Stimulated activated CD4-positive, alpha-beta T cell treated with anti-CD3 and anti-CD28 coated beads, Interleukin-4, amount 100 ng/mL, for 48 hours (primary cell): ENCODE measurements at regions not wholly inside any gene's neighbourhood (a gene's known extent, or its start where the extent isn't known, plus 50 kb on each side); places are given as distances from the start of the nearest gene placed in this dataset.
"Not testable (repeated sequence)": the region's sequence is repeated elsewhere in the genome, so short reads cannot be mapped to it uniquely, and the experiment has no call there.

Source experiments
- DNase-seq, 2 donors: peaks; one replicate each; pipeline ENCODE4 v3.0.0-alpha.2; 2020; ENCODE audit warnings: low read depth in 2 of 2

DNA sequence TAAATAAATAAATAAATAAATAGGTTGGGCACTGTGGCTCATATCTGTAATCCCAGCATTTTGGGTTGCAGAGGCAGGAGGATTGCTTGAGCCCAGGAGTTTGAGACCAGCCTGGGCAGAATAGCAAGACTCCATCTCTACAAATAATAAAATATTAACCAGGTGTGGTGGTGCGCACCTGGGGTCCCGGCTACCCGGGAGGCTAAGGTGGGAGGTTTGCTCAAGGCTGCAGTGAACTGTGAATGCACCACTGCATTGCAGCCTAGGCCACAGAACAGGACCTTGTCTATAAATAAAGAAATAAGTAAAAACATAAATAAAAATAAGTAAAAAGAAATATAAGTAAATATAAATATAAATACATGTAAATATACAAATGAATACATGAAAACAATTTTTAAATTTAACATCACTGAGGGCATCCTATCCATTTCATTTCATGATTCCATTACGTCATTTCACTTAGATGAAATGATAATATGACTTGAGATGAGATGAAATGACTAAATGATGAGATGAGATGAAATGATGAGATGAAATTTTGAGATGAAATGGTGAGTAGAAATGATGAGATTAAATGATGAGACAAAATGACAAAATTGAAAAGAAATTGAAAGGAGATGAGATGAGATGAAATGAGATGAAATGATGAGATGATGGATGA is 233.4 kb downstream of the GOLGA6L6 start:
- not testable (repeated sequence) for DNase-seq

DNA sequence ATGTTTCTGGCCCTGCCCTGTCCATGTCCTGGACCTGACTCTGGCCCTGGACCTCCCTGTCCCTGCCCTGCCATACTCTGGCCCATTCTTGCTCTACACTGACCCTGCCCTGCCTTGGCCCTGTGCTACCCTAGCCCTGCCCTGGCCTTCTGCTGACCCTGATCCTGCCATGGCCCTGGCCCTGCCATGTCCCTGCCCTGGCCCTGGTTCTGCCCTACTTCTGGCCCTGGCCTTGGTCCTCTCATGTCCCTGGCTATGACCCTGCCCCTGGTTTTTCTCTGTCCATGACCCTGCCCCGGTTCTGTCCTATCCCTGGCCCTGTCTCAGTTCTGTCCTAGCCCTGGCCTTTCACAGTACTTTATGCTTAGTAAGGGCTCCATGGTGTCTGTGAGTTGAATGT is 234.5 kb downstream of the GOLGA6L6 start:
- DNase-seq: not testable (repeated sequence)

- not testable (repeated sequence) for DNase-seq
These were observed 235.0 kb downstream of the GOLGA6L6 start for GRCh38 chr15:20306497-20307106.

DNA sequence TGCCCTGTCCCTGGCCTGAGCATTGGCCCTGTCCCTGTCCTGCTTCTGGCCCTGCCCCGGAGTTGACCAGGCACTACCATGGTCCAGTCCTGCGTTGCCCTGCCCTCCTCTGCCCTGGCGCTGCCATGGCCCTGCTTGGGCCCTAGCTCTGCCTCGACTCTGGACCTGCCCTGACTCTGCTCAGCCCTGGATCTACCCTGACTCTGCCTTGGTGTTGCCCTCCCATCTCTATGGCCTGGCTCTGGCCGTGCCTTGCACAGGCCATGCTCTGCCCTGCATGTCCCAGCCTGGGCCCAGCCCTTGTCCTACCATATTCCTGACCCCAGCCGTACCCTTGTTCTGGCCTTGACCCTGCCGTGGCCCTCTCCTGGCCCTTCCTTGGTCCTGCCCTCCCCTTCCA is 235.7 kb downstream of the GOLGA6L6 start:
- not testable (repeated sequence) for DNase-seq

DNA sequence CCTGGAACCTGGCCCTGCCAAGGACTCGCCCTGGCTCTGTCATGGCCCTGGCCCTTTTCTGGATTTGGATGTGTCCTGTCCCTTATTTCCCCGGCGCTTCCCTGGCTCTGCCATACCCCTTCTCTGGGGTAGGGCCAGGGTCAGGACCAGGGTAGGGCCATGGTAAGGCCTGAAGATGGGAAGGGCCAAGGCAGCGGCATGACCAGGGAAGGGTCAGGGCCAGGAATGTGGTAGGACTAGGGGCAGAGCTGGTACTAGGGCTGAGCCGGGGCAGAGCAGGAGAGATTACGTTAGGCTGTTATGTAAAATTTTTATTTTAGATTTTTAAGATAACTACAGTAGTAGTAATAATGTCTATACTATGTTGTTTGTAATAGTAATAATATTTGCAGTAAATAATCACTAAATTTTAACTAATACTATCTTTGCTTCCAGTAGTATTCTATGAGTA is 236.6 kb downstream of the GOLGA6L6 start:
- DNase-seq: not testable (repeated sequence)

DNA sequence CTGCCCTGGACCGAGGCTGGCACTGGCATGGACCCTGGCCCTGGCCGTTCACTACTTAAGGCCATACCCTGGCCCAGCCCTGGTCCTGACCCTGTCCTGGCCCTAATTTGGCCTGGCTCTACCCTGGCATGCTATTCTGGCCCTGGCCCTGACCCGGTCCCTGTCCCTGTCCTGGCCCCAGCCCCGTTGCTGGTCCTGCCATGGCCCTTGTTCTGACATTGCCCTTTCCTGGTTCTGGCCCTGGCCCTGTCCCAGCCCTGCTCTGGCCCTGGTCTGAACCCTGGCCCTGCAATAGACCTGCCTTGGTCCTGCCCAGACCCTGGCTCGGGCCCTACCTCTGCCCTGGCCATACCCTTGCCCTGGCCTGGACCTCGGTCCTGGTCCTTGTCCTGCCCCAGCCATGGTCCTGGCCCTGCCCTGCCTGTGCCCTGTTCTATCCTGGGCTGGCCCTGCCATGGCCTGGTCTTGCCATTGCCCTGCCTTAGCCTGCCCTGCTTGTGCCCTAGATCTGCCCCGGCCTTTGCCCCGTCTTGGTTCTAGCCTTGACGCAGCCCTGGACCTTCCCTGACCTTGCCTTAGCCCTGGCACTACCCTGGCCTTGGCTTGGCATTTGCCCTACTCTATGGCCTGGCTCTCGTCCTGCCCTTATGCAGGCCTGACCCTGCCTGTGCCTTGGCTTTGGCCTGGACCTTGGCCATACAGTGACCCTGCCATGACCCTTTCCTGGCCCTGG is 237.2 kb downstream of the GOLGA6L6 start:
- DNase-seq: not testable (repeated sequence)

DNA sequence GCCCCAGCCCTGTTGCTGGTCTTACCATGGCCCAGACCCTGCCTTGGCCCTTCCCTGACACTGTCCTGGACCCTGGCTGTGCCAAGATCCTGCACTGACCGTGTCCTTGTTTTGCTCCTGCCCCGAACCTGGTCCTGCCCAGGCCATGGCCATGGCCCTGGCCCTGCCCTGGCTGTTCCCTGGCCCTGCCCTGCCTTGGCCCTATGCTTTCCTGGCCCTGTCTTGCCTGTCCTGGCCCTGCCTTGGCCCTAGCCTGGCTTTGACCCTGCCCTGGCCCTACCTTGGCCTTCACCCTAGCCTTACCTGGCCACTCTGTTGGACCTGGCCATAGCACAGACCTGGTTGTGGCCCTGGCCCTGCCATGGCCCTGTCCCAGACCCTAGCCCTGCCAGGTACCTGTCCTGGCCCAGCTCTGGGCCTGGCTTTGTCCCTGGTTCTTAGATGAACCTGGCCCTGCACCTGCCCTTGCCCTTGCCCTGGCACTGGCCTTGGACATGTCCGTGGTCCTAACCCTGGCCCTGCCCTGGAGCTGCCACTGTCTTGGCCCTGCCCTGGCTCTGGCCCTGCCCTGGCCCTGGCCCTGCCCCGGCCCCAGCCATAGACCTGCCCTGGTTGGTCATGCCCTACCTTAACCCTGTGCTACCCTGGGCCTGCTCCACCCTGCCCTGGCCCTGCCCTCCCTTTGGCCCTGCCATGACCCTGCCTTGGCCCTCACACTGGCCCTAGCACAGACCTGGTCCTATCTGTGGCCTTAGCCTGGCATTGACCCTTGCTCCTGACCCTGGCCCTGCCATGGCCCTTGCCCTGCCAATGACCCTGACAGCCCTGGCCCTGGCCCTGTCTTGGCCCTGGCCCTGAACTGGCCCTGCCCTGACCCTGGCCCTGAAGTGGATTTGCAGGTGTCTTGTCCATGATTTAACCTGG is 238.1 kb downstream of the GOLGA6L6 start:
- DNase-seq: not testable (repeated sequence)

GRCh38 chr15:20302141-20303069 is 239.2 kb downstream of the GOLGA6L6 start:
- DNase-seq: not testable (repeated sequence)

GRCh38 chr15:20301471-20302081 is 240.0 kb downstream of the GOLGA6L6 start:
- DNase-seq: not testable (repeated sequence)

GRCh38 chr15:20301041-20301390 is 240.6 kb downstream of the GOLGA6L6 start:
- not testable (repeated sequence) for DNase-seq

DNA sequence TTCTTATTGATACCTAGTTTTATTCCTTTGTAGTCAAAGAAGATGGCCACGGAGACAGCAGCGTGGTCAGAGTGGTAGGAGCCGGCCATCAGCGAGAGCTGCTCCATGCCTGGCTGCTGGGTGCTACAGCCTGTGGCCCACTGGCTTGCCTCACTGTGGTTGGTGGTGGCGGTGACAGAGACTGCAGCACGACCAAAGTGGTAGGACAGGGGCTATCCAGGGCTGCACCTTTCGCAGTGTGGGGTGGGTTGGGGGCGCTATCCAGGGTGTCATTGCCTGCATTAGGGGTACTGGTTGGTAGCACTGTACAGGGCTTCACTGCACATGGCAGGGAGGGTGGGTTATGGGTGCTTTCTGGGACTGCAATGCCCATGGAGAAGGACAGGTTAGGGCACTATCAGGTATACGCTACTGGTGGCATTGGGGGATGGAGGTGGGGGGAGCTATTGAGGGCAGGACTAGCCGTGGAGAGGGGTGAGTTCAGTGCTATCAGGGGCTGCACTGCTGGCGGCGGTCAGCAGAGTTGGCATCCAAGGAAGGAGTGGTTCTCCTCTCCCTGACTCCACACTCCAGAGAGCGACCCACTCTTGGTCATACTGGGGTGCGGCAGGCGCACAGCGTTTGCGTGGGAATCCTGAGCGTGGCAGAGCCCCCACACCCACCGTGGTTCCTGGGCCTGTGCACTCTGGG is 241.1 kb downstream of the GOLGA6L6 start:
- not testable (repeated sequence) for DNase-seq

- not testable (repeated sequence) for DNase-seq
These were observed 243.9 kb downstream of the GOLGA6L6 start for GRCh38 chr15:20297603-20298123.

DNA sequence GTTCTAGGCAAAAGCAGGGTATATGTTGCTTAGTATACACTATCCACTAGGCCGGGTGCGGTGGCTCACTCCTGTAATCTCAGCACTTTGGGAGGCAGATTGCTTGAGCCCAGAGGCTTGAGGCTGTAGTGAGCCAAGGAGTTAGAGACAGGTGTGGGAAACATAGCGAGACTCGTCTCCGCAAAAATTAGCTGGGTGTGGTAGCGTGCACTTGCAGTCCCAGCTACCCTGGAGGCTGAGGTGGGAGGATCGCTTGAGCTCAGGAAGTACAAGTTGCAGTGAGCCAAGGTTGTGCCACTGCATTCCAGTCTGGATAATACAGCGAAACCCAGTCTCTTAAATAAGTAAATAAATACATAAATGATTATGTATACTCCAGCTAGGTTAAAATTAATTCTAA is 245.3 kb downstream of the GOLGA6L6 start:
- not testable (repeated sequence) for DNase-seq

GRCh38 chr15:20295238-20295811 is 246.3 kb downstream of the GOLGA6L6 start:
- DNase-seq: no peak

GRCh38 chr15:20294651-20295237 is 246.9 kb downstream of the GOLGA6L6 start:
- no peak for DNase-seq

DNA sequence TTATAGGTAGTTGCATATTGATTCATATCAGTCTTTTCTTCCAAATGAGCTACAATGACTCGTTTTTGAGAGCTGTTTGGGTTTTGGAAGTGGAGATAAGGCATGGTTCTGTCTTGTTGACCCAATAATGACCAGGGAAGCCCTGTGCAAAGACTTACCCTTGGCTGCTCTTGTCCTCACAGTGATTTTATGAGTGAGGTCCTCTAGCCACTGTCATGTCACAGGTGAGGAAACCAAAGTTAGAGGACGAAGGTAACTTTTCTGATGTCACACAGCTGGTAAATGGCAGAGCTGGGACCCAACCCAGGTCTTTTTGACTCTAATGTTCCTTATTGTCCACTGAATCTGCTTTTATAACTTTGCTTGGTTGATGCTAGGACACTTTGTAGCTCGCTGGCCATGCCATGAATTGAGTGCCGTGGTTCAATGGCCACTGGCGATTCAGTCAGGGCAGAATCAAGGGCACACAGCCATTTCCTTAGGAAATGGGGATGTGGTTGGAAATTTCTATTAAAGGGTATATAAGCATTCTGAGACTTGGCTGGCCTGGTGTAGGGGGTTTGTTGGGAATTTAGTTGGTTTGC is 249.1 kb downstream of the GOLGA6L6 start:
- not testable (repeated sequence) for DNase-seq

GRCh38 chr15:20291616-20292015 is 250.0 kb downstream of the GOLGA6L6 start:
- DNase-seq: not testable (repeated sequence)

DNA sequence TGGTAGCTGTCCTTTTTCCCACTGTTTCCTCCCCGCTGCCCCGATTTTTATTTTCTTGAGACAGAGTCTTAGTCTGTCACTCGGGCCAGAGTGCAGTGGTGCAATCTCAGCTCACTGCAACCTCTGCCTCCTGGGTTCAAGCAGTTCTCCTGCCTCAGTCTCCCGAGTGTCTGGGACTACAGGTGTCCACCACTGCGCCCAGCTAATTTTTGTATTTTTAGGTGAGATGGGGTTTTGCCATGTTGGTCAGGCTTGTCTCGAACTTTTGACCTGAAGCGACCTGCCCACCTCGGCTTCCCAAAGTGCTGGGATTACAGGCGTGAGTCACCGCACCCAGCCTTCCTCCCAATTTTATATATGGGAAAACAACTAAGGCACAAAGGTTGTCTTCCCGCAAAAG is 251.0 kb downstream of the GOLGA6L6 start:
- not testable (repeated sequence) for DNase-seq
